Lower lobe of right lung (tissue), 2 donors: ENCODE measurements at regions not wholly inside any gene's neighbourhood (a gene's known extent, or its start where the extent isn't known, plus 50 kb on each side); places are given as distances from the start of the nearest gene placed in this dataset.

ENCODE experiments used
- ATAC-seq, 2 donors: fragments of 200-7000 bp; cut with Tn5 transposase; one replicate each; pipeline ENCODE4 v1.9.1; 2020 to 2022; ENCODE audit warnings: mild to moderate bottlenecking in 2 of 2, moderate library complexity in 2 of 2
- DNase-seq: peaks from one replicate; pipeline ENCODE4 v3.0.0-alpha.2; 2020
- H3K27ac ChIP-seq: fragments of 200-600 bp; one replicate; pipeline ENCODE4 v1.8.0; 2022
- H3K27me3 ChIP-seq: fragments of 200-600 bp; one replicate; pipeline ENCODE4 v1.8.0; 2022; ENCODE audit warnings: low read depth
- H3K36me3 ChIP-seq: fragments of 200-600 bp; one replicate; pipeline ENCODE4 v1.8.0; 2022; ENCODE audit warnings: mild to moderate bottlenecking
- H3K4me1 ChIP-seq: fragments of 200-600 bp; one replicate; pipeline ENCODE4 v1.8.0; 2022
- H3K4me3 ChIP-seq: fragments of 200-600 bp; one replicate; pipeline ENCODE4 v1.8.0; 2022; ENCODE audit warnings: mild to moderate bottlenecking
- H3K9me3 ChIP-seq: fragments of 200-600 bp; one replicate; pipeline ENCODE4 v1.8.0; 2022
- intact Hi-C: fragments of 100-400 bp; cut with DNase I; formaldehyde crosslinking; loops from one replicate; pipeline ENCODE4 v1.11.0; 2022
- TF ChIP-seq, protein P1 (sequence below): fragments of 200-600 bp; IDR thresholded peaks from one replicate; pipeline ENCODE4 v1.8.0; 2022; ENCODE audit warnings: antibody characterized with exemption, mild to moderate bottlenecking
- donor health status: DM: no; HTN: yes; CAD: no; lungs with severe emphysema.

DNA sequence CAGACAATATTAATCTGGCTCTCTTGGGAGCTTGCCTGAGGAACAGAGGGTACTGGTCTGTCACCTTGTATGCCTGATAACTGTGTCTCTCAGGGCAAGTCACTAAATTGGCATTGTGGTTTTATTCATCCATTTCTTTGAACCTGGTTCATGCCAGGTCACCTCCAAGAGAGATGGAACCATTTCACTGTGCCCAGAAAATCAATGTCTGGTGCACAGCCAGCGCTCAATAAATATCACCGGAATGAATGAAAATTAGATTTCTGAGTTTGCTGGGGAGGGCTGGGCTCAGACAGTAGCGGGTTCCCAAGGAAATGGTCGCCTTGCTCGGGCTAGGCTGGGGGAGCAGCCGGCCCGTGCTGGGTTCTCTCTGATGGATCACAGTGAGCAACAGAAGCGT, 64.1 kb upstream of the BAIAP2L1 start:
- Histone ChIP-seq H3K27ac (no peak overlapping the region), H3K36me3 (no peaks in the 10 kb centered on the region), H3K4me1 (no peaks in the 10 kb centered on the region), H3K27me3 (peaks cover 3% of the 10 kb centered on the region), H3K4me3 (no peak overlapping the region), H3K9me3 (no peaks in the 10 kb centered on the region)
- intact Hi-C loops, result no loop called here
- TF ChIP-seq, protein P1, sequence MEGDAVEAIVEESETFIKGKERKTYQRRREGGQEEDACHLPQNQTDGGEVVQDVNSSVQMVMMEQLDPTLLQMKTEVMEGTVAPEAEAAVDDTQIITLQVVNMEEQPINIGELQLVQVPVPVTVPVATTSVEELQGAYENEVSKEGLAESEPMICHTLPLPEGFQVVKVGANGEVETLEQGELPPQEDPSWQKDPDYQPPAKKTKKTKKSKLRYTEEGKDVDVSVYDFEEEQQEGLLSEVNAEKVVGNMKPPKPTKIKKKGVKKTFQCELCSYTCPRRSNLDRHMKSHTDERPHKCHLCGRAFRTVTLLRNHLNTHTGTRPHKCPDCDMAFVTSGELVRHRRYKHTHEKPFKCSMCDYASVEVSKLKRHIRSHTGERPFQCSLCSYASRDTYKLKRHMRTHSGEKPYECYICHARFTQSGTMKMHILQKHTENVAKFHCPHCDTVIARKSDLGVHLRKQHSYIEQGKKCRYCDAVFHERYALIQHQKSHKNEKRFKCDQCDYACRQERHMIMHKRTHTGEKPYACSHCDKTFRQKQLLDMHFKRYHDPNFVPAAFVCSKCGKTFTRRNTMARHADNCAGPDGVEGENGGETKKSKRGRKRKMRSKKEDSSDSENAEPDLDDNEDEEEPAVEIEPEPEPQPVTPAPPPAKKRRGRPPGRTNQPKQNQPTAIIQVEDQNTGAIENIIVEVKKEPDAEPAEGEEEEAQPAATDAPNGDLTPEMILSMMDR, result no peak
- DNase-seq (no peak), ATAC-seq (no peak)

DNA sequence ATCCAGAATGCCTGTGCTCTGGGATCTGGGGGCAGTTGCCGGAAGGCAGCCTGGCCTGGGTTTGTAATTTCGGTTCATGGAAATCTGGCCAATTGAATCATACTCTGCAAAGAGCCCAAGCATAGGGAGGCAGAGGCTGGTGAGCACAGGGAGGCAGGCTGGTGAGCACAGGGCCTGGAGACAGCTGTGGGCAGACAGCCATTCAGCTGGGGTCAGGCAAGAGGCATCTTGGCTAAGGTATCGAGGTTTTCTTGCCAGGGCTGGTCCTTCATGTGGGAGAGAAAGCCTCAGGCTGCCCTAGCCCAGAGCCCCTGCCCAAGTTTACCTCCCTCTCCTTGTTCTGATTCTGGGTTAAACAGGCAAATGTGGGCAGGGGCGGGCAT, 63.7 kb upstream of the BAIAP2L1 start:
- ATAC-seq (no peak), DNase-seq (no peak)
- Histone ChIP-seq H3K4me3 (no peak overlapping the region), H3K36me3 (no peaks in the 10 kb centered on the region), H3K4me1 (no peaks in the 10 kb centered on the region), H3K27ac (no peak overlapping the region), H3K9me3 (no peaks in the 10 kb centered on the region), H3K27me3 (no peaks in the 10 kb centered on the region)
- TF ChIP-seq, protein P1, result no peak
- intact Hi-C loops, result no loop called here

DNA sequence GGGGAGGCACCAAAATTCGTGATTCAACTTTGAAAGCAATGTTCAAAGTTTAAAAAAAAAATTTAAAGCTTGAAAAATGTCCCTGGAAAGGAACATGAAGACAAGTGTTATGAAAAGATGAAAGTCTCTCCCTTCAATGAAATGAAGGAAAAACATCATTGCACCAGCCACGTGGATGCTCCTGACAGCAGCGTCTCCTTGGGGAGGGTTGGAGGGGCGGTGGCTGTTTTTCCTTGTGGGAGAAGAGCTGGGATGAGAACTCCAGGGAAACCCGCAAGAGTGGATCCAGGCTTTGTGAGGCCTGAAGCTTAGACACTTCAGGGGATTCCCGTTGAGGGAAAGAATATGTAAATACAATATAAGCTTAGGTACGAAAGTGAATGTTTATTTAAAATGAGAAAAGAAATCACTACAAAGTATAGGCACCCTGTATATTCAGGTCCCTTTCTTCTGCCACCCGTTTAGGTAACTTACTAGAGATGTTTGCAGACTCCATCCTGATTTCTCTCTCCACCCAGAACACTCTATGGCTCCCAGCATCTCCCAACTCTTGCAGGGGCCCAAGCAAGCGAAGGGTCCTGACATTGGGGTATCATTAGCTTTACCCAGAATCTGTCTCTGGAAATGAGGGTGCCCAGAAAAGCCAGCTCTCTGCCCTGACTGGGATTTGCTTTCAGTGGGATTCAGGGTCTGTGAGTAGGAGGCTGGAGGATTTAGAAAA, 63.1 kb upstream of the BAIAP2L1 start:
- ATAC-seq (no peak), DNase-seq (no peak)
- intact Hi-C loops, result no loop called here
- Histone ChIP-seq H3K4me1 (no peaks in the 10 kb centered on the region), H3K4me3 (no peak overlapping the region), H3K27me3 (no peaks in the 10 kb centered on the region), H3K36me3 (no peaks in the 10 kb centered on the region), H3K9me3 (no peaks in the 10 kb centered on the region), H3K27ac (no peak overlapping the region)
- TF ChIP-seq, protein P1, result no peak

DNA sequence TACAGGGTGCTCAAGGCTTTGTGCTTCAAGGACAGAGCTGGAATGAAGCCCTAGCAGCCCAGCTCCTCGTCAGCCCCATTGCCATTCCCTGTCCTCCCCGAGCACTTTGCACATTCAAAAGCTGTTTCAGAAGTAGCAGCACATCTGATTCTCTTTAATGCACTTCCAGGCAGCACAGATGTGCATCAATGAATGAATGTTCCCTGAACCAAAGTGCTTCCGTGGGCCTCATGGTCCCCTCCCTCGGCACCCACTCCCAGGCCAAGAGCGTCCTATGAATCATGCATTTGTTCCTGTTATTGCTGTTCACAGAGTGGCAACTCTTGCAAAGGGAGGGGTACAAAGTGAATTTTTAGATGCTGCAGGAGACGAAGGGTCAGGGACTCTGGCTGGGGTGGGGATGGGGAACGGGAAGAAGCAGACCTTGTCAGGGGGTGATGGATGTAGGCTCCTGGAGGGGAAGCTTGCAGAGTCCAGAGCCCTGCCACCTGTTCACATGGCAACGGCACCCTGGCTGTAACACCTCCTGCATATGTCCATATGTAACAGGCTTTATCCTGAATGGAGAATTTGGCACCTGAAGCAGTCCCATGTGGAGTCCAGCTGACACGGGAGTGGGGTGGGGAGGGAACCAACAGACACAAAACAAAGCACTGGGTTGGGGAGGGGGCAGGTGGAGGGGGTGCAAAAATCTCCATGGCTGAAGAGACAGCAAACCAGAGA, 62.2 kb upstream of the BAIAP2L1 start:
- intact Hi-C loops, result no loop called here
- Histone ChIP-seq H3K4me3 (no peak overlapping the region), H3K36me3 (no peaks in the 10 kb centered on the region), H3K4me1 (no peaks in the 10 kb centered on the region), H3K9me3 (no peaks in the 10 kb centered on the region), H3K27ac (no peak overlapping the region), H3K27me3 (no peaks in the 10 kb centered on the region)
- ATAC-seq, result no peak
- no peak for DNase-seq
- TF ChIP-seq, protein P1, result no peak

- TF ChIP-seq, protein P1, result no peak
- H3K9me3 ChIP-seq, result no peaks in the 10 kb centered on the region
- H3K4me1 ChIP-seq, result no peaks in the 10 kb centered on the region
- H3K36me3 ChIP-seq, result no peaks in the 10 kb centered on the region
- DNase-seq, result no peak
- H3K4me3 ChIP-seq, result no peak overlapping the region
- intact Hi-C loops, result no loop called here
- no peak overlapping the region for H3K27ac ChIP-seq
- ATAC-seq, result no peak
- H3K27me3 ChIP-seq, result no peaks in the 10 kb centered on the region
These were observed 60.0 kb upstream of the BAIAP2L1 start for GRCh38 chr7:98460902-98461301.
